ENCODE measurements at regions not wholly inside any gene's neighbourhood (a gene's known extent, or its start where the extent isn't known, plus 50 kb on each side); places are given as distances from the start of the nearest gene placed in this dataset.

- dilution Hi-C loops (cut with HindIII; ENCODE audit: low sequenced_read_pairs, unreplicated experiment) (no loop called here), intact Hi-C loops (cut with micrococcal nuclease) (loop anchor here (5.0 kb wide), 2 partner anchors 35 to 130 kb away; no protein-coding TSS in a partner anchor), in situ Hi-C loops (cut with MboI; ENCODE audit: low sequenced_read_pairs) (no loop called here)
- no peak overlapping the region for H3K4me2 ChIP-seq (ENCODE audit: low read depth, low read length)
- CTCF ChIA-PET = no interaction called here
- H3K18ac ChIP-seq (ENCODE audit: low read depth, low read length) = no peak overlapping the region
- H3K9me3 ChIP-seq (ENCODE audit: control insufficient read depth, insufficient read depth, low read length) = no peaks in the 10 kb centered on the region
- POLR2A ChIA-PET (ENCODE audit: unreplicated experiment) = no interaction called here
- no peak overlapping the region for H2BK15ac ChIP-seq (ENCODE audit: low read depth, low read length)
- H3K36me3 ChIP-seq (ENCODE audit: control insufficient read depth, insufficient read depth, low read length) = no peaks in the 10 kb centered on the region
- H3K14ac ChIP-seq (replicated peaks; ENCODE audit: low read depth, low read length) = no peak overlapping the region
- H3K4me3 ChIP-seq (ENCODE audit: insufficient read depth, low read depth, low read length) = no peak overlapping the region
- TF ChIP-seq SMC3 (IDR thresholded peaks at IDR 0.05; ENCODE audit: low read depth, low read length) = no peak
- TF ChIP-seq NFE2L2 (IDR thresholded peaks at IDR 0.05; ENCODE audit: low read depth, low read length) = no peak
- TF ChIP-seq CEBPB (IDR thresholded peaks at IDR 0.05; ENCODE audit: low read depth, low read length) = no peak
- TF ChIP-seq BHLHE40 (IDR thresholded peaks at IDR 0.05; ENCODE audit: low read depth, low read length) = no peak
- TF ChIP-seq RFX5 (IDR thresholded peaks at IDR 0.05; ENCODE audit: low read depth, low read length) = no peak
- TF ChIP-seq CHD1 (IDR thresholded peaks at IDR 0.05; ENCODE audit: low read depth, low read length) = no peak
- DNase-seq = no peak
- H3K9ac ChIP-seq (ENCODE audit: low read depth, low read length) = no peak overlapping the region
- no peak overlapping the region for H4K8ac ChIP-seq (ENCODE audit: low read depth in 2 of 2, low read length in 2 of 2)
- H3K27me3 ChIP-seq (ENCODE audit: control insufficient read depth, insufficient read depth, low read length) = no peaks in the 10 kb centered on the region; the same call in 1 of the 2 replicates
- H2BK5ac ChIP-seq (ENCODE audit: low read depth, low read length, poor library complexity, severe bottlenecking) = no peak overlapping the region
- no peaks in the 10 kb centered on the region for H3K4me1 ChIP-seq (ENCODE audit: control insufficient read depth, insufficient read depth, low read length)
- no peak for ATAC-seq (ENCODE audit: low read depth)
- H2AFZ ChIP-seq (replicated peaks; ENCODE audit: low read length, poor library complexity) = no peak overlapping the region
- H4K5ac ChIP-seq (ENCODE audit: low read depth, low read length) = no peak overlapping the region
- no peak overlapping the region for H3K23ac ChIP-seq (ENCODE audit: low read depth, low read length)
- no TSS peak for BruUV-seq (replicated peaks)
- no peak overlapping the region for H2BK20ac ChIP-seq (ENCODE audit: low read depth, low read length)
- H3K56ac ChIP-seq (ENCODE audit: extremely low read depth, insufficient read depth, low read length) = no peak overlapping the region
- H3K9me1 ChIP-seq (ENCODE audit: insufficient read depth, low read length) = no peaks in the 10 kb centered on the region
- no peak overlapping the region for H4K91ac ChIP-seq (ENCODE audit: insufficient read depth, low read depth, low read length)
- no peak overlapping the region for H3K27ac ChIP-seq (ENCODE audit: insufficient read depth, low read length)
- H2BK120ac ChIP-seq (ENCODE audit: low read depth, low read length) = no peak overlapping the region
- no peaks in the 10 kb centered on the region for H3K79me1 ChIP-seq (ENCODE audit: low read depth in 1 of 2, low read length in 2 of 2)
- H4K20me1 ChIP-seq (ENCODE audit: insufficient read depth, low read length) = no peaks in the 10 kb centered on the region
- no peak overlapping the region for H2AK5ac ChIP-seq (ENCODE audit: low read depth, low read length)
- no peak overlapping the region for H2AK9ac ChIP-seq (replicated peaks; ENCODE audit: low read depth, low read length, poor library complexity)
- H3K4ac ChIP-seq (ENCODE audit: low read depth, low read length) = no peak overlapping the region
Observed at GRCh38 chr5:72741805-72742204, 74.7 kb upstream of the TNPO1 start.
